GOT3 (cell line): ENCODE measurements at regions not wholly inside any gene's neighbourhood (a gene's known extent, or its start where the extent isn't known, plus 50 kb on each side); places are given as distances from the start of the nearest gene placed in this dataset.

Experiments
- DNase-seq: peaks from one replicate; lab custom pipeline; 2025; ENCODE audit warnings: mixed read lengths; lab: John Stamatoyannopoulos, UW

- DNase-seq, result no peak
Observed at GRCh38 chr9:115254287-115255180, 136.6 kb upstream of the TNC start.

DNA sequence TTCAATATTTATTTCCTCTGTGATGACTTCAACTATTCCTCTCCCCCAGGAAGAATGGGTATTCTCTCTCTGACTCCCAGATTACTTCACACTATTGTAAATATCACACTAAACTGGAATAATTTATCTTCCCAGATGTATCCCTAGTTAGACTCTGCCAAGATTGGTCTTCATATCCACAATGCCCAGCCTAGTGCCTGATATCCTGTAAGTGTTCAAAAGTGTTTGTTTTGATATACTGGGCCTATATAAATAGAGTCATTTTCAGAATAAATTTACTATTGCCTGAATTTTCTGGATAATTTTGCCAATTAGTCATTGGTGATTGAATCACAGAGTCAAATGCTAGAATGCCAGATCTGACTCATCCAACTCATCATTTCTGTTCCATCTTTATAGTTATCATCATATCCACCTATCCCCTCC, 143.7 kb upstream of the TNC start:
- no peak for DNase-seq

DNA sequence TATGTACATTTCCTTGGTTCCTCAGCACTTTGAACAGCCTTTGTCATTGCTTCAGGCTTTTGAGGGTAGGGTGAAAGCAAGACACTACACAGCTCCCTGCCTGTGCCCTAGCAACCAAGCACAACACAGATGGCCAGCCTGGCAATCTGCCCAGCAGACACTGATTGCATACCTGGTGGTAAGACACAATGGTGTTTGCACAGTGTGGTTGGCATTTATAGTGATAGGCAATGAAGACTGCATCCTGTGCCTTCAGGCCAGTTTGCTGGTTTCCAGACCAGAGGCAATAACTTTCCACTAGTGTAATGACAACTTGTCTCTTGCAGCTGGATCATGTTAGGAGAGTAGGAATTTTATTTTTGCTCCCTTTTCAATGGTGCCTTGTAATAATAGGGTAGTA, 144.5 kb upstream of the TNC start:
- no peak for DNase-seq

GRCh38 chr9:115262952-115263351, 145.0 kb upstream of the TNC start:
- no peak for DNase-seq

DNA sequence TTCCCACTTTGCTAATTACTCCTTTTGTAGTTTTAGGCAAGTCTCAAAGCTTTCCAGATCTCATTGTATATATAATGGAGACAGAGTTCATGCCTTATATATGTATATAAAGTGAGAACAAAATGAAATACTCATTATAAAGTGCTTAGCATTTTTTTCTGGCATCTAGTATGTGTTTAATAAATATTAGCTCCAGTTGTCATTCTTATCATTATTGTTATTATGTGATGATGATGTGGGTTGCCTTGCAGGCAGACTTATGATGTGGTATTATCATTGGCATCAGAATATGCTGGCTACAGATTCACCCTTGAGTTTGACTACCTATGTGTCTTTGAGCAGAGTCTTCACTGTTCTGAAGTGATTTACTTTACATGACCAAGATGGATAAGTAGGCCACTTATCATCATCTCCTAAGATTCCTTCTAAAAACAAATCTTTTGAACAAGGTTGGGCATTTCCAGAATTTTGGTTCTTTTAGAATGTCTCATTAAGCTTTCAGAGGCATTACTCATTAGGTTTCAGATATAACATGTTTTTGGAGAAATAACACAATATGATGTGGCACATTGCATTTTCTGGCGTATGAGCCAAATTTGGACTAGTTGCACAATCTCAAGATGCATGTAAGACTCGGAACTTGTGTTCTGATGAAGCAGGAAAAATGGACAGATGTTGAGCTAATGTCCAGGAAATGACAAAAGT, 145.6 kb upstream of the TNC start:
- DNase-seq, result no peak

DNA sequence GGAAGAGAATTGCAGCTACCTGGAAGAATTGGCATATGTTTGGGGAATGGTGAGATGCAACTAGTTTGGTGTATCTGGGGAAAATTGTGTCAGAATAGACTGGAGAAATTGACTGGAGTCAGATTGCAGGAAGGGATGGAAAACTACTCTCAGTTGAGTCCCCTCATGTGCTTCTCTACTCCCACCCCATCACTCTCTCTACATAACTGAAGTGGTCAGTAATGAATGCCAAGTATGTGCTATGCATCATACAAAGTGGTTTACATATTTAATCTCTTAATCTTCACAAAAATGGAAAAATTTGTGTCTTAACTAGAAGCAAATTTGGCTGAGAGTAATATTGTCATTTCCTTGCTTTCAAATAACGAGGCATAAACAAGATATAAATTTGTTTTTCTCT, 146.4 kb upstream of the TNC start:
- DNase-seq, result no peak

- DNase-seq, result no peak
Observed at GRCh38 chr9:115267790-115268189, 149.8 kb upstream of the TNC start.

DNA sequence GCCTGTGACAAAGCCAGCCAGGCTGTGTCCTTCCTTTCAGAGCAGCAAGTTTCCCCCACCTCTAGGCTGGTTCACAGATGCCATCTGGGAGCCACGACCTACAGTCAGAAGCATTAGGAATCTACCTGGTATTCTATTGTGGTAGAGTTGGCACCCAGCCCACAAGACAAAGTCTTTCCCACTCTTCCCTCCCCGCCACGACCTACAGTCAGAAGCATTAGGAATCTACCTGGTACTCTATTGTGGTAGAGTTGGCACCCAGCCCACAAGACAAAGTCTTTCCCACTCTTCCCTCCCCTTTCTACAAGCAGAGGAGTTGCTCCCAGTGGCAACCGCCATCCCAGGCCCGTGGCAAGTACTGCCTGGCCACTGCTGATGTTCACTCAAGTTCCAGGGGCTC, 157.8 kb upstream of the TNC start:
- no peak for DNase-seq

DNA sequence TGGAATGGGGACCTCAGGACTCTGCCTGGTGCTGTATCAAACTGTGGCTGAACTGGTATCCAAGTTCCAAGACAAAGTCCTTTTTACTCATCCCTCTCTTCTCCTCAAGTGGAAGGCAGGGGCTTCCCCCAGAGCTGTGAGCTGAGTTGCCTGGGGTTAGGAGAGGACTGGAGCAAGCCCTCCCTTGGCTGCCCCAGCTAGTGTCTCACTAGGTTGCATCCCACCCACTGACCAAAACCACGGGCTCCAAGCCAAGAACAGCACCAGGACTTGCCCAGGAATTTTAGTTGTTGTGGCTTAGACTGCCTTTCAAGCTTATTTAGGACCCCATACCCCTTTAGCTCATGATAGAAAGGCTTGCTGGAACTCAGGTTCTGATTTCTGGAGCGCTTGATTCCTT, 158.7 kb upstream of the TNC start:
- no peak for DNase-seq

DNA sequence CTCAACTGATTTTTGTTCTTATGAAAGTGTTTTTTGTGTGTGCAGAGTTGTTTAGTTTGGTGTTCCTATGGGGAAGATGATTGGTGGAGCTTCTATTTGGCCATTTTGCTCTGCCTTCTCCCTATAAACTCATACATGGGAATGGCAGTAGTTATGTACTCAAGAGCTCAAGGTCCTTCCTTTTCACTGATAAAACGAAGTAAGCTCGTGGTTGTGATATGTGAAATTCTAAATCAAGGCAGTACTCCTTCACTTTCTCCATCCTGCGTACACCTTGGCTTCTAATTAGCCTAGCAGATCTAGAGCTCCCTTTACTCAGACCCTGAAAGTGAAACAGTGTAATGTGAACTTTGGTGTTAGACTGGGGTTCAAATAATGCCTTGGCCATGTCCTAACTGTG, 159.3 kb upstream of the TNC start:
- DNase-seq, result no peak

GRCh38 chr9:115278326-115279035, 160.5 kb upstream of the TNC start:
- DNase-seq, result no peak

- DNase-seq, result no peak
Observed at GRCh38 chr9:115283395-115283794, 165.4 kb upstream of the TNC start.

DNA sequence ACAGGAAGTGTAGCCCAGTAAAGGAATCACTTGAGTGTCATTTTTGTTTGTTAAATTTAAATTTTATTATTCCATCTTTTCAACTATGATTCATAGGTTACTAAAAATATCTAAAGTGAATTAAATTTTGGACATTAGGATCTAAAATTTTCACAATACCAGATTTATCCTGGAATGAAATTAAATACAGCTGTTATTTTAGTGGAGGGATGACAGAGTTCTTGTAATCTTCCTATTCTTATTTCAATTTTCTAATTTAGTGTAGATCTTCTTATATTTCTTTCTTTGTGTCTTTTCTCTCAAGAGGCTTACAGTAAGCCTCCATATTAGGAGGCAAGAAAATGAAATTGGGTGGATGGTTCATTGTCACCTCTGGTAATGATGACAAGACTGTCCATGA, 167.9 kb upstream of the TNC start:
- DNase-seq, result no peak

- DNase-seq, result no peak
Observed at GRCh38 chr9:115286411-115286810, 168.5 kb upstream of the TNC start.

- DNase-seq, result no peak
Observed at GRCh38 chr9:115289757-115290208, 171.8 kb upstream of the TNC start.

DNA sequence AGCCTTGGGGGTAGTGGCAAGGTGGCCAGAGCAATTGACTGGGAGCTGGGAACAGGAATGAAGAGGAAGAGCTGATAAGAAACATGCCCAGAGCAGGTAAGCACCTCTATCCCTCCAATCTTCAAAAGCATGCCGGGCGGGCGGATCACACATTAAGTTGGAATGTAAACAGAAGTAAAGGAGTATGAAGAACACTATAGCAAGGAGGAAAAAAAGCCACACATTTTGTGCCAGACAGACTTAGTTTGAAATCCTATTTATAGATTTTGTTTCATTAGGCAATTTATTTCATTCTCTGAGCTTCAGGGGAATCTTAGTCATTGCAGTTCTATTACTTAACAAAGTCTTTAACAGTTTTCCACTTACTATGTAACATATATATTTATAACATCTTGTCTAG, 173.9 kb upstream of the TNC start:
- no peak for DNase-seq

- no peak for DNase-seq
Observed at GRCh38 chr9:115292584-115293279, 174.8 kb upstream of the TNC start.

DNA sequence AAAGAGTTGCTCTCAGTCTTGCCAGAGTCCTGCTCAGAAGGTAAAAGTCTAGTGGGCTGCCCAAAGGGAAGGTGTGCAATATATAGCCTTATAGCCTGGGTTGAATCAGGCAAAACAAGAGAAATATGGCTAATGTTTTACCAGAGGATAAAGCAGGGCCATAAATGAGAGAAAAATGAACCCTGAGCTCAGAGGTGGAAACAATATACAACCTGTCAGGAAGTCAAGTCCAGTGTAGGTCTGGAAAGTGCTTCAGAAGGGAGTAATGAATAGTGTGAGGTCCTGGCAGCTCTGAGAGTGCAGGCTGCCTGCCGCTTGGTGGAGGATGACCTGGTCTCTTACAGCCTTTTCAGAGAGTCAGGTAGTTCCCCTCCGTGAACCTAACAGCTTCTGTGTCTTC, 177.8 kb upstream of the TNC start:
- no peak for DNase-seq

DNA sequence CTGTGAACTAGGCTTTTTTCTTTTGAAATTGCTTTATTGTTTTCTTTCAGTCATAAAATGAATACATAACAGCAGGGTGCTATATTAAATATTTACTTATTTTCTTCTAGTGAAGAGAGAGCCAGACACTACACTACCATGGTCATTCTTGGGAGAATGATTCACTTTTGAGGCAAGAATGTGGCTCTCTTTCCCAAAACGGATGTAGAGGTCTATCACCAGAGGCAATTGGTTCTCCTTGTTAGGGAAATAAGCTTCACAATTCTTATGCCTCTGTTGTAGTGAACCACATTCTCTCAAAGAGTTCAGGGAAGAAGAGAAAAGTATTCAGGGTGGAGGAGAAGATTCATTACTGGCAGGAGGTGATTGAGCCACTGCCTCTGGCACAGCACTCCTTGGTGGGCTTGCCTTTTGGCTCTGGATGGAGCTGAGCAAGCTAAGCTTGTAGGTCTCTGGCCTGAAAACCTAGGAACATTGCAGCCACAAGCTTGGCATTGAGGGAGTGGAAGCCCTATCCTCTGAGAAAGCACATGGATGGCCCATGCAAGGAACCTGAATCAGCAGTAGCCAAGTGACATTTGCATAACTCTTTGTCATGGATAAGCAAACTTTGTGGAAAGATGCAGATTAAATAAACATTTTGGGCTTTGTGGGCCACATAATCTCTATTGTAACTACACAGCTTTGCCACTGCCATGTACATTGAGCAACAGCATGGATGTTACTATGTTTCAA, 179.0 kb upstream of the TNC start:
- no peak for DNase-seq

GRCh38 chr9:115300116-115300515, 182.2 kb upstream of the TNC start:
- DNase-seq, result no peak

DNA sequence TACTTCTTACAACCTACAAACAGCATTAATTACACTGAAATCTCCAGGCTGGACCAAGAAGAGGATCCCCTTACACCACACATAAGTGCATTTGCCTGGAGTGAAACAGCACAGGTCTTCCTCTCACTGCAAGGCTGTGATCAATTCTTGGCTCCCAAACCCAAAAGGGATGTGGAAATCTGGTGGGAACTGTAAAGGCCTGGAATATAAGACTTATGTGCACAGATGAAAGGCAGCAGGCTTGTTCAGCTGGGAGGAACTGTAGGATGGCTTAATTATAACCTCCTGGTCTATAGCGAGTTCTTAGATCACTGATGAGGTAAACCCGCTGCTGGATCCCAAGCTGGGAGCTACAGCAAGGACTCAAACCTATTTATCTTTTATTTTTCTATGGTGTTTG, 182.9 kb upstream of the TNC start:
- no peak for DNase-seq
